ENCODE measurements at regions not wholly inside any gene's neighbourhood (a gene's known extent, or its start where the extent isn't known, plus 50 kb on each side); places are given as distances from the start of the nearest gene placed in this dataset.

DNA sequence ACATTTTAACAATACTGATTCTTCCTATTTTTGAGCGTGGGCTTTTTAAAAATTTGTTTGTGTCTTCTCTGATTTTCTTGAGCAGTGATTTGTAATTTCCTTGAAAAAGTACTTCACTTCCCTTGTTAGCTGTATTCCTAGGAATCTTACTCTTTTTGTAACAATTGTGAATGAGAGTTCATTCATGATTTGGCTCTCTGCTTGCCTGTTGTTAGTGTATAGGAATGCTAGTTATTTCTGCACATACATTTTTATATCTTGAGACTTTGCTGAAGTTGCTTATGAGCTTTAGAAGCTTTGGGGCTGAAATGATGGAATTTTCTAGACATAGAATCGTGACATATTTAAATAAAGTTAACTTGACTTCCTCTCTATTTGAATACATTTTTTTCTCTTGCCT, 582.8 kb upstream of the BCHE start:
- H3K36me3 ChIP-seq: no peaks in the 10 kb centered on the region
- Mint-ChIP-seq H3K27me3 (ENCODE audit: insufficient read depth, low read depth) (no peaks in the 10 kb centered on the region), H3K36me3 (peaks cover under 1% of the 10 kb centered on the region), H3K27ac (no peak overlapping the region), H3K4me3 (no peak overlapping the region), H3K9me3 (peaks cover 6% of the 10 kb centered on the region), H3K4me1 (no peaks in the 10 kb centered on the region)
- H3K9me3 ChIP-seq (ENCODE audit: low read depth): no peaks in the 10 kb centered on the region
- no peak overlapping the region for H2AFZ ChIP-seq (replicated peaks)
- no peak for DNase-seq (ENCODE audit: low spot score)
- H3K4me2 ChIP-seq: no peak overlapping the region
- no peak overlapping the region for H3K9ac ChIP-seq
- no peaks in the 10 kb centered on the region for H3K4me1 ChIP-seq
- no peaks in the 10 kb centered on the region for H4K20me1 ChIP-seq (ENCODE audit: low read depth)
- TF ChIP-seq EZH2phosphoT487 (IDR thresholded peaks at IDR 0.05) (no peak), EZH2 (IDR thresholded peaks at IDR 0.05) (no peak)
- TF ChIP-seq, protein P1, sequence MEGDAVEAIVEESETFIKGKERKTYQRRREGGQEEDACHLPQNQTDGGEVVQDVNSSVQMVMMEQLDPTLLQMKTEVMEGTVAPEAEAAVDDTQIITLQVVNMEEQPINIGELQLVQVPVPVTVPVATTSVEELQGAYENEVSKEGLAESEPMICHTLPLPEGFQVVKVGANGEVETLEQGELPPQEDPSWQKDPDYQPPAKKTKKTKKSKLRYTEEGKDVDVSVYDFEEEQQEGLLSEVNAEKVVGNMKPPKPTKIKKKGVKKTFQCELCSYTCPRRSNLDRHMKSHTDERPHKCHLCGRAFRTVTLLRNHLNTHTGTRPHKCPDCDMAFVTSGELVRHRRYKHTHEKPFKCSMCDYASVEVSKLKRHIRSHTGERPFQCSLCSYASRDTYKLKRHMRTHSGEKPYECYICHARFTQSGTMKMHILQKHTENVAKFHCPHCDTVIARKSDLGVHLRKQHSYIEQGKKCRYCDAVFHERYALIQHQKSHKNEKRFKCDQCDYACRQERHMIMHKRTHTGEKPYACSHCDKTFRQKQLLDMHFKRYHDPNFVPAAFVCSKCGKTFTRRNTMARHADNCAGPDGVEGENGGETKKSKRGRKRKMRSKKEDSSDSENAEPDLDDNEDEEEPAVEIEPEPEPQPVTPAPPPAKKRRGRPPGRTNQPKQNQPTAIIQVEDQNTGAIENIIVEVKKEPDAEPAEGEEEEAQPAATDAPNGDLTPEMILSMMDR (IDR thresholded peaks at IDR 0.05): no peak
- no peaks in the 10 kb centered on the region for H3F3A ChIP-seq (ENCODE audit: low read depth)
- H3K79me2 ChIP-seq (ENCODE audit: low read depth): no peaks in the 10 kb centered on the region
- H3K4me3 ChIP-seq: no peak overlapping the region
- H3K27me3 ChIP-seq: no peaks in the 10 kb centered on the region
- no peak overlapping the region for H3K27ac ChIP-seq

DNA sequence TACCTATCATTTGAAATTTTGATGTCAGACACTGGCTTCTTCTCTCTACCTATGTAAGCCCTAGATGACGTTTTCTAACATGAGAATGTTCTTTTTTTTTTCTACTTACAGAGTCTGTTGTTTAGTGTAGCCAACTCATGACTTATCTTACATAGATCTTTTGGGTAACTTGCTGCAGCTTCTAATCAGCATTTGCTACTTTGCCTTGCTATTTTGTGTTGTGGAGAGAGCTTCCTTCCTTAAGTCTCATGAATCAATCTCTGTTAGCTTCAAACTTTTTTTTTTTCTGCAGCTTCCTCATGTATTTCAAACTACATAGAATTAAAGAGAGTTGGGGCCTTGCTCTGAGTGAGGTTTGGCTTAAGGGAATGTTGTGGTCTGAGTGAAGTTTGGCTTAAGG, 568.7 kb upstream of the BCHE start:
- Mint-ChIP-seq H3K9me3 (no peaks in the 10 kb centered on the region), H3K4me3 (no peak overlapping the region), H3K36me3 (no peaks in the 10 kb centered on the region), H3K27me3 (ENCODE audit: insufficient read depth, low read depth) (no peaks in the 10 kb centered on the region), H3K4me1 (no peaks in the 10 kb centered on the region), H3K27ac (no peak overlapping the region)
- no peak overlapping the region for H3K4me2 ChIP-seq
- no peak for TF ChIP-seq EZH2 (IDR thresholded peaks at IDR 0.05)
- no peaks in the 10 kb centered on the region for H3K79me2 ChIP-seq (ENCODE audit: low read depth)
- H3K36me3 ChIP-seq: no peaks in the 10 kb centered on the region
- H3K4me1 ChIP-seq: no peaks in the 10 kb centered on the region
- no peak overlapping the region for H3K27ac ChIP-seq
- no peaks in the 10 kb centered on the region for H3K27me3 ChIP-seq
- H2AFZ ChIP-seq (replicated peaks): peak overlapping the region; percentile 71
- no peaks in the 10 kb centered on the region for H4K20me1 ChIP-seq (ENCODE audit: low read depth)
- H3K9ac ChIP-seq: no peak overlapping the region
- no peaks in the 10 kb centered on the region for H3K9me3 ChIP-seq (ENCODE audit: low read depth)
- DNase-seq (ENCODE audit: low spot score): no peak
- no peaks in the 10 kb centered on the region for H3F3A ChIP-seq (ENCODE audit: low read depth)
- H3K4me3 ChIP-seq: no peak overlapping the region

DNA sequence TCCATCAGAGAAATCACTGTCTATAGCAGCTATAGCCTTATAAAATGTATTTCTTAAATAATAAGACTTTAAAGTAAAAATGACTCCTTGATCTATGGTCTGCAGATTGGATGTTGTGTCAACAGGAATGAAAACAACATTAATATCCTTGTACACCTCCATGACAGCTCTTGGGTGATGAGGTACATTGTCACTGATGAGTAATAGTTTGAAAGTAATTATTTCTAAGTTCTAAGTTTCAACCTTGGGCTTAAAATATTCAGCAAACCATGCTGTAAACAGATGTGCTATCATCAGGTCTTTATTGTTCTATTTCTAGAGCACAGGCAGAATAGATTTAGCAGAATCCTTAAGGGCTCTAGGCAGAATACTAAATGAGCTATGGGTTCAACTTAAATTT, 568.2 kb upstream of the BCHE start:
- Mint-ChIP-seq H3K27me3 (ENCODE audit: insufficient read depth, low read depth) (no peaks in the 10 kb centered on the region), H3K36me3 (no peaks in the 10 kb centered on the region), H3K4me1 (no peaks in the 10 kb centered on the region), H3K9me3 (no peaks in the 10 kb centered on the region), H3K27ac (no peak overlapping the region), H3K4me3 (no peak overlapping the region)
- H3K4me2 ChIP-seq: no peak overlapping the region
- no peaks in the 10 kb centered on the region for H3F3A ChIP-seq (ENCODE audit: low read depth)
- no peaks in the 10 kb centered on the region for H3K79me2 ChIP-seq (ENCODE audit: low read depth)
- no peaks in the 10 kb centered on the region for H3K36me3 ChIP-seq
- H3K9me3 ChIP-seq (ENCODE audit: low read depth): no peaks in the 10 kb centered on the region
- H4K20me1 ChIP-seq (ENCODE audit: low read depth): no peaks in the 10 kb centered on the region
- no peak for DNase-seq (ENCODE audit: low spot score)
- H2AFZ ChIP-seq (replicated peaks): no peak overlapping the region
- H3K9ac ChIP-seq: no peak overlapping the region
- no peaks in the 10 kb centered on the region for H3K4me1 ChIP-seq
- no peak overlapping the region for H3K27ac ChIP-seq
- H3K4me3 ChIP-seq: no peak overlapping the region
- no peaks in the 10 kb centered on the region for H3K27me3 ChIP-seq
- TF ChIP-seq EZH2phosphoT487 (IDR thresholded peaks at IDR 0.05) (no peak), EZH2 (IDR thresholded peaks at IDR 0.05) (no peak)
- TF ChIP-seq, protein P1 (IDR thresholded peaks at IDR 0.05): no peak

GRCh38 chr3:166390303-166390702, 553.1 kb upstream of the BCHE start:
- no peaks in the 10 kb centered on the region for H3K36me3 Mint-ChIP-seq

More at GRCh38 chr3:166390303-166390702, 553.1 kb upstream of the BCHE start:
- Mint-ChIP-seq H3K27me3 (ENCODE audit: insufficient read depth, low read depth) (no peaks in the 10 kb centered on the region), H3K4me1 (no peaks in the 10 kb centered on the region), H3K9me3 (no peaks in the 10 kb centered on the region), H3K27ac (no peak overlapping the region), H3K4me3 (no peak overlapping the region)
- no peak overlapping the region for H3K4me3 ChIP-seq
- no peaks in the 10 kb centered on the region for H3K4me1 ChIP-seq
- no peak overlapping the region for H2AFZ ChIP-seq (replicated peaks)
- no peak overlapping the region for H3K4me2 ChIP-seq
- no peaks in the 10 kb centered on the region for H4K20me1 ChIP-seq (ENCODE audit: low read depth)
- no peak overlapping the region for H3K9ac ChIP-seq
- no peaks in the 10 kb centered on the region for H3K36me3 ChIP-seq
- H3K27me3 ChIP-seq: no peaks in the 10 kb centered on the region
- no peaks in the 10 kb centered on the region for H3K9me3 ChIP-seq (ENCODE audit: low read depth)
- TF ChIP-seq, protein P1 (IDR thresholded peaks at IDR 0.05): no peak
- no peak for TF ChIP-seq EZH2 (IDR thresholded peaks at IDR 0.05)
- no peak for TF ChIP-seq EZH2phosphoT487 (IDR thresholded peaks at IDR 0.05)
- no peak overlapping the region for H3K27ac ChIP-seq
- no peak for DNase-seq (ENCODE audit: low spot score)
- H3K79me2 ChIP-seq (ENCODE audit: low read depth): no peaks in the 10 kb centered on the region
- no peaks in the 10 kb centered on the region for H3F3A ChIP-seq (ENCODE audit: low read depth)
